ENCODE measurements at regions not wholly inside any gene's neighbourhood (a gene's known extent, or its start where the extent isn't known, plus 50 kb on each side); places are given as distances from the start of the nearest gene placed in this dataset.

- DNase-seq (ENCODE audit: low read depth in 1 of 2, low spot score in 2 of 2) (no peak), FAIRE-seq (no peak)
- TF ChIP-seq POLR2AphosphoS5 (IDR thresholded peaks at IDR 0.05; ENCODE audit: low read depth, low read length) (no peak), CHD1 (IDR thresholded peaks at IDR 0.05; ENCODE audit: low read depth, low read length) (no peak), SIN3A (conservative IDR thresholded peaks at IDR 0.05 in 1 of 2, IDR thresholded peaks at IDR 0.05 in 1 of 2; ENCODE audit: low read depth in 1 of 2, low read length in 2 of 2) (no peak), GTF2F1 (IDR thresholded peaks at IDR 0.05; ENCODE audit: borderline replicate concordance, low read depth, low read length) (no peak)
- Histone ChIP-seq H4K8ac (ENCODE audit: extremely low read depth, insufficient read depth, low read length) (no peak overlapping the region), H2BK5ac (ENCODE audit: low read depth, low read length) (0 out of 2 replicates have a peak overlapping the region, but pooled peaks have one; percentile 10), H2AFZ (ENCODE audit: low read length) (no peak overlapping the region), H3K27ac (ENCODE audit: low read depth, low read length) (no peak overlapping the region), H2AK5ac (ENCODE audit: low read depth, low read length) (no peak overlapping the region), H3K79me2 (ENCODE audit: control insufficient read depth in 1 of 2, insufficient read depth in 2 of 2, low read length in 2 of 2) (no peaks in the 10 kb centered on the region), H3K14ac (ENCODE audit: insufficient read length) (no peak overlapping the region), H2BK15ac (ENCODE audit: low read length) (no peak overlapping the region), H4K5ac (ENCODE audit: insufficient read length, low read depth, low read length) (no peak overlapping the region), H3K79me1 (ENCODE audit: low read depth, low read length) (no peaks in the 10 kb centered on the region), H3K4me1 (replicated peaks in 1 of 4; ENCODE audit: control insufficient read depth in 3 of 4, insufficient read depth in 4 of 4, low read length in 3 of 4) (peaks cover 0 to 3% (median 0%) of the 10 kb centered on the region in 4 experiments; a peak in 3 of 7 replicates), H3K9ac (replicated peaks in 1 of 4; ENCODE audit: extremely low read depth in 1 of 4, low read depth in 3 of 4, low read length in 3 of 4) (no peak overlapping the region), H4K20me1 (replicated peaks in 1 of 2; ENCODE audit: control insufficient read depth in 1 of 2, insufficient read depth in 2 of 2, low read length in 2 of 2) (no peaks in the 10 kb centered on the region), H3K56ac (replicated peaks; ENCODE audit: insufficient read length, low read depth, low read length) (no peak overlapping the region), H3K27me3 (replicated peaks in 1 of 4; ENCODE audit: control insufficient read depth in 3 of 4, extremely low read depth in 1 of 4, insufficient read depth in 3 of 4, low read length in 3 of 4) (no peaks in the 10 kb centered on the region), H3K18ac (ENCODE audit: extremely low read depth, low read length) (no peak overlapping the region), H3K23ac (ENCODE audit: insufficient read length) (no peak overlapping the region), H3K9me3 (ENCODE audit: insufficient read depth in 2 of 2, low read depth in 1 of 2, low read length in 1 of 2) (no peaks in the 10 kb centered on the region), H2BK120ac (replicated peaks; ENCODE audit: low read depth, low read length) (no peak overlapping the region), H4K91ac (replicated peaks; ENCODE audit: insufficient read length, low read length) (no peak overlapping the region), H3K23me2 (ENCODE audit: low read depth, low read length) (no peaks in the 10 kb centered on the region; the same call in 1 of the 2 replicates), H2BK12ac (ENCODE audit: low read depth, low read length) (no peak overlapping the region), H3K4me3 (ENCODE audit: extremely low read depth in 1 of 4, insufficient read depth in 2 of 4, low read depth in 3 of 4, low read length in 4 of 4) (no peak overlapping the region), H3K4ac (replicated peaks; ENCODE audit: insufficient read length, low read depth, low read length) (no peak overlapping the region), H3K36me3 (ENCODE audit: control insufficient read depth in 2 of 4, insufficient read depth in 4 of 4, low read length in 3 of 4) (no peaks in the 10 kb centered on the region), H3K4me2 (ENCODE audit: insufficient read depth in 1 of 2, low read depth in 2 of 2, low read length in 2 of 2) (no peak overlapping the region), H2BK20ac (ENCODE audit: low read length) (no peak overlapping the region)
- CTCF ChIA-PET (ENCODE audit: partially characterized antibody) = no interaction called here
- 93% methylated on average over 8 of the region's 8 CpGs; no CpG with 5 or more reads in 1 of the 2 experiments for WGBS, 2 experiments (ENCODE audit: extremely low coverage in 1 of 2, insufficient coverage in 1 of 2, insufficient read length in 1 of 2, insufficient replicate concordance in 2 of 2, low coverage in 1 of 2, low lambda C conversion rate in 2 of 2, missing lambda C conversion rate in 1 of 2)
- POLR2A ChIA-PET (ENCODE audit: partially characterized antibody) = no interaction called here
Observed at GRCh38 chr10:105725007-105725406, 1083.9 kb downstream of the SORCS3 start.
